Spleen (tissue), 11 donors: ENCODE measurements at regions not wholly inside any gene's neighbourhood (a gene's known extent, or its start where the extent isn't known, plus 50 kb on each side); places are given as distances from the start of the nearest gene placed in this dataset.
"Not testable (repeated sequence)": the region's sequence is repeated elsewhere in the genome, so short reads cannot be mapped to it uniquely, and the experiment has no call there.

Experiments used
- DNase-seq: peaks from one replicate; pipeline ENCODE4 v3.0.0-alpha.2; 2020
- H3K27ac ChIP-seq, 8 donors: fragments of 200-600 bp; sonication (generic) in 7 of 8; 1 replicate in 4 of 8; 2 replicates in 4 of 8; pipeline versions ENCODE4 v1.5.0 to v1.8.0; 2016 to 2021; ENCODE audit warnings: inconsistent platforms in 4 of 8, mild to moderate bottlenecking in 4 of 8, moderate library complexity in 1 of 8
- H3K27me3 ChIP-seq, 7 donors: fragments of 200-600 bp; sonication (generic) in 6 of 7; replicated peaks in 1 of 7; 1 replicate in 4 of 7; 2 replicates in 3 of 7; pipeline versions ENCODE4 v1.5.0 to v1.8.0; 2016 to 2021; ENCODE audit warnings: inconsistent platforms in 3 of 7, mild to moderate bottlenecking in 1 of 7
- H3K36me3 ChIP-seq, 6 donors: fragments of 200-600 bp; sonication (generic) in 5 of 6; 1 replicate in 4 of 6; 2 replicates in 2 of 6; pipeline versions ENCODE4 v1.5.0 to v1.8.0; 2016 to 2021; ENCODE audit warnings: inconsistent platforms in 2 of 6
- H3K4me1 ChIP-seq, 6 donors: fragments of 200-600 bp; sonication (generic) in 5 of 6; 1 replicate in 3 of 6; 2 replicates in 3 of 6; pipeline versions ENCODE4 v1.5.0 to v1.8.0; 2016 to 2021; ENCODE audit warnings: inconsistent platforms in 3 of 6
- H3K4me3 ChIP-seq, 8 donors: fragments of 200-600 bp; sonication (generic) in 7 of 8; 1 replicate in 4 of 8; 2 replicates in 4 of 8; pipeline versions ENCODE4 v1.5.0 to v1.8.0; 2016 to 2021; ENCODE audit warnings: inconsistent platforms in 4 of 8, mild to moderate bottlenecking in 4 of 8, moderate library complexity in 2 of 8
- H3K9me3 ChIP-seq, 8 donors: fragments of 200-600 bp; sonication (generic) in 7 of 8; 1 replicate in 4 of 8; 2 replicates in 4 of 8; pipeline versions ENCODE4 v1.5.0 to v1.8.0; 2016 to 2021; ENCODE audit warnings: inconsistent platforms in 4 of 8
- CTCF ChIP-seq, 11 experiments: fragments of 200-600 bp in 7 of 11; fragments of 450-650 bp in 4 of 11; sonication (generic) in 4 of 11; IDR thresholded peaks in 8 of 11; conservative IDR thresholded peaks in 3 of 11; 1 replicate in 7 of 11; 2 replicates in 4 of 11; pipeline versions ENCODE4 v1.4.0 to v1.8.0; 2016 to 2021; ENCODE audit warnings: antibody characterized with exemption in 11 of 11, inconsistent platforms in 4 of 11, mild to moderate bottlenecking in 1 of 11
- POLR2A ChIP-seq, 3 donors: fragments of 450-650 bp; IDR thresholded peaks; one replicate each; pipeline ENCODE4 v1.5.1; 2017; ENCODE audit warnings: antibody characterized with exemption in 3 of 3, mild to moderate bottlenecking in 1 of 3
- POLR2AphosphoS5 ChIP-seq, 3 donors: sonication (generic); formaldehyde crosslinking; IDR thresholded peaks; one replicate each; pipeline ENCODE4 v1.5.1; 2017; ENCODE audit warnings: antibody characterized with exemption in 3 of 3
- WGBS, 5 donors: extraction: QIAGEN DNeasy Blood & Tissue Kit in 3 of 5; methylation state at CpG; one replicate each; pipeline versions ENCODE4 v1.1.5 to v1.1.7; 2013 to 2018; 5-methylcytosine and 5-hydroxymethylcytosine counted together
- intact Hi-C: fragments of 100-400 bp; cut with DNase I; formaldehyde crosslinking; loops from one replicate; pipeline ENCODE4 v1.15.0; 2023; ENCODE audit warnings: low total_unique reads
- donor health status: healthy with polysubstance abuse.
- donor health status: DM: no; HTN: no; CAD: no; lungs with moderate emphysema.
- donor health status: DM: no; HTN: no; CAD: no.
- donor health status: Bipolar disorder and iron deficiency.
- donor health status: healthy.
- donor health status: DM: no; HTN: no; CAD: no.
- donor health status: DM: yes; HTN: yes; CAD: no.

- Histone ChIP-seq H3K36me3 (no peaks in the 10 kb centered on the region), H3K4me3 (no peak overlapping the region), H3K4me1 (no peaks in the 10 kb centered on the region), H3K27ac (no peak overlapping the region), H3K27me3 (peaks cover 0 to 32% (median 0%) of the 10 kb centered on the region in 7 donors), H3K9me3 (peaks cover 0 to 2% (median 0%) of the 10 kb centered on the region in 8 donors)
- WGBS, 5 donors, result 59 to 87% (median 73%) methylated on average over 4 of the region's 4 CpGs
- TF ChIP-seq POLR2A (IDR thresholded peaks at IDR 0.05) (no peak), CTCF (IDR thresholded peaks at IDR 0.05 in 8 of 11, conservative IDR thresholded peaks at IDR 0.05 in 3 of 11) (no peak), POLR2AphosphoS5 (IDR thresholded peaks at IDR 0.05) (no peak)
- no peak for DNase-seq
- intact Hi-C loops, result no loop called here
Measured at GRCh38 chr7:98762620-98763019, 107.2 kb downstream of the TMEM130 start.

- Histone ChIP-seq H3K27me3 (peaks cover 0 to 33% (median 0%) of the 10 kb centered on the region in 7 donors), H3K27ac (no peak overlapping the region), H3K4me1 (no peaks in the 10 kb centered on the region), H3K36me3 (no peaks in the 10 kb centered on the region), H3K4me3 (no peak overlapping the region), H3K9me3 (peaks cover 0 to 1% (median 0%) of the 10 kb centered on the region in 8 donors)
- TF ChIP-seq POLR2A (IDR thresholded peaks at IDR 0.05), result no peak
- TF ChIP-seq CTCF (IDR thresholded peaks at IDR 0.05 in 8 of 11, conservative IDR thresholded peaks at IDR 0.05 in 3 of 11), result no peak
- no peak for TF ChIP-seq POLR2AphosphoS5 (IDR thresholded peaks at IDR 0.05)
- DNase-seq, result no peak
- intact Hi-C loops, result no loop called here
- 41 to 52% (median 43%) methylated on average over 8 of the region's 8 CpGs for WGBS, 5 donors
Measured at GRCh38 chr7:98763441-98763840, 106.4 kb downstream of the TMEM130 start.

- no peaks in the 10 kb centered on the region for H3K36me3 ChIP-seq
- no peak overlapping the region for H3K4me3 ChIP-seq
- no peak for TF ChIP-seq POLR2AphosphoS5 (IDR thresholded peaks at IDR 0.05)
- no peak for TF ChIP-seq CTCF (IDR thresholded peaks at IDR 0.05 in 8 of 11, conservative IDR thresholded peaks at IDR 0.05 in 3 of 11)
- TF ChIP-seq POLR2A (IDR thresholded peaks at IDR 0.05), result no peak
- intact Hi-C loops, result no loop called here
- DNase-seq, result no peak
- H3K9me3 ChIP-seq, result no peaks in the 10 kb centered on the region
- no peaks in the 10 kb centered on the region for H3K4me1 ChIP-seq
- no peak overlapping the region for H3K27ac ChIP-seq
- H3K27me3 ChIP-seq, result peaks cover 0 to 33% (median 0%) of the 10 kb centered on the region in 7 donors
- WGBS, 5 donors, result 67 to 88% (median 71%) methylated on average over 8 of the region's 8 CpGs
Measured at GRCh38 chr7:98764946-98765345, 104.9 kb downstream of the TMEM130 start.

GRCh38 chr7:98770085-98770484 lies 99.7 kb downstream of the TMEM130 start:
- H3K27ac ChIP-seq, H3K4me1 ChIP-seq, H3K9me3 ChIP-seq, intact Hi-C loops, H3K36me3 ChIP-seq, H3K4me3 ChIP-seq, DNase-seq: not testable (repeated sequence)
- H3K27me3 ChIP-seq, result peaks cover 0 to 35% (median 0%) of the 10 kb centered on the region in 7 donors
- 77 to 99% (median 87%) methylated on average over 5 of the region's 5 CpGs for WGBS, 5 donors

- no peak for TF ChIP-seq POLR2A (IDR thresholded peaks at IDR 0.05)
- no peak for TF ChIP-seq CTCF (IDR thresholded peaks at IDR 0.05 in 8 of 11, conservative IDR thresholded peaks at IDR 0.05 in 3 of 11)
- TF ChIP-seq POLR2AphosphoS5 (IDR thresholded peaks at IDR 0.05), result no peak
- Histone ChIP-seq H3K36me3 (no peaks in the 10 kb centered on the region), H3K9me3 (no peaks in the 10 kb centered on the region), H3K27me3 (peaks cover 0 to 43% (median 0%) of the 10 kb centered on the region in 7 donors), H3K4me1 (no peaks in the 10 kb centered on the region), H3K27ac (no peak overlapping the region), H3K4me3 (no peak overlapping the region)
- no peak for DNase-seq
- intact Hi-C loops, result no loop called here
- 15 to 23% (median 19%) methylated on average over 5 to 6 of the region's 6 CpGs for WGBS, 5 donors
Measured at GRCh38 chr7:98771519-98771918, 98.3 kb downstream of the TMEM130 start.
